Hematopoietic multipotent progenitor cell treated with erythropoietin and hydrocortisone succinate and interleukin-3 and kit ligand, for 17 days (in vitro differentiated cells): ENCODE measurements at regions not wholly inside any gene's neighbourhood (a gene's known extent, or its start where the extent isn't known, plus 50 kb on each side); places are given as distances from the start of the nearest gene placed in this dataset.
"Not testable (repeated sequence)": the region's sequence is repeated elsewhere in the genome, so short reads cannot be mapped to it uniquely, and the experiment has no call there.

Experiments
- DNase-seq: peaks from one replicate; pipeline ENCODE4 v3.0.0-alpha.2; 2015; ENCODE audit warnings: low spot score

DNA sequence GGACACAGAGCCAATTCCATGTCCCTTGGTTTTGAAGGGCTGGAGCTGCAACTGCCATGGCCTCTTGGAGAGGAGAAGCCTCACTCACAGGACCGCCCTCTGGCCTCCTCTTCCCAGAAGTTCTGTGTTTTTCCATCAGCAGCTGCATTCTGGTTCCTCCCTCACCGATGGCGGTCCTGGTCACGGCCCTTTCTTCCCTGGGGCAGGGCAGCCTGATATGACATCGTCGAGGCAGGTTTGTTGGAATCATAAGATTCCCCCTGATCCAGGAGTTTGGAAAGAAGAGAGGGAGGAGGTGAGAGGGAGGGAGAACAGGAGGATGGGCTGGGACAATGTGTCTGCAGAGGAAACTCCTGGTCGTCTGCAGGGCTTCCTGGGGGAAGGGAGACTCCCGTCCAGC, 82.7 kb upstream of the PDZD8 start:
- DNase-seq, result no peak

DNA sequence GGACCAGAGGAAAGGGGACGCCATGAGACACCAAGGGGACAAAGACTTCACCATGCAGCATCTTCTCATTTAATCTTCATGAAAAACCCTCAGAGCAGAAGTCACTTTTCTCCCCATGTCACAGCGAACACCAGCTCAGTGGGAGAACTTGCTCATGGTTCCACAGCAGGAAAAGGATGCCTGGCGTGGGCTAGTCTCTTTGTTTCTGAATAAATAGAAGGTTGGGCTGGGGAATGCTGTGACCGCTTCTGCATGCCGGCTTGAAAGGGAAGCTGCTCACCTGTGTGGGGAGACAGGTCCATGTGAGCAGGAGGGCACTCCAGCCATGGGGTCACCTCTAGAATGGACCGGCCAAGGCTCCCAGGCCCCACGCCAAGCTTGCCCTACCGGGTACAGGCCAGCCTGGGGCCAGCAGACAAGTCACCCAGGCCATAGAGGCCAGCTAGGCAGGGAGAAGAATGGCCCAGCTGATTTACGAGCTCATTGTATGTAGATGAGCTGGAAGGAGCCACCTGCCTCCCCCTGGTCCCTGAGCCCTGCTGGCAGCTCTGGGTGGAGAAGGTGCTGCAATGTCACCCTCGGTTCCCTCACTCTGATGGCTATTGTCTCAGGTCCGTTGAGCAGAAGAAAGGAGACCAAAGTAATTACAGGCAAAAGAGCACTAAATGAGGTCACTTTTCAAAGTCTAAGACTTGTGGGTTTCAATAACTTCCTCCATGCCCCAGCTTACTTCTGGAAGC, 82.0 kb upstream of the PDZD8 start:
- DNase-seq, result no peak

DNA sequence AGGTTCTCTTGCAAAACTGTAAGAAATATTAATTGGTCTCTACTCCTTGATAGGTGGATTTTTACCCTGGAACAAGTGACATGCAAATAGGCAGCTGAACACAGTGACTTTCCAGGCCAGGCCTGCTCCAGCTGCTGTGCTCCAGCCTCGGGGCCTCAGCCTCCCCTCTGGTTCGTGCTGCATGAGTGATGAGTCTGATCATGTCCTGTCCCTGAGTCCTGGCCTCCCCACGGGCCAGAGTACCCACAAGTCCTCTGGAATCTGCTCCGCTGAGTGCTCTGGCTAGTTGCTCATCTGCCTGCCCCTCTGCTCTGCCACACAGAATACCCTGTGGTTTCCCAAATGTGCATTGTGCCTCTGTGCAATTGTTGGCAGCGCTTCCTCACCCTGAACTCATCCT, 80.1 kb upstream of the PDZD8 start:
- no peak for DNase-seq

DNA sequence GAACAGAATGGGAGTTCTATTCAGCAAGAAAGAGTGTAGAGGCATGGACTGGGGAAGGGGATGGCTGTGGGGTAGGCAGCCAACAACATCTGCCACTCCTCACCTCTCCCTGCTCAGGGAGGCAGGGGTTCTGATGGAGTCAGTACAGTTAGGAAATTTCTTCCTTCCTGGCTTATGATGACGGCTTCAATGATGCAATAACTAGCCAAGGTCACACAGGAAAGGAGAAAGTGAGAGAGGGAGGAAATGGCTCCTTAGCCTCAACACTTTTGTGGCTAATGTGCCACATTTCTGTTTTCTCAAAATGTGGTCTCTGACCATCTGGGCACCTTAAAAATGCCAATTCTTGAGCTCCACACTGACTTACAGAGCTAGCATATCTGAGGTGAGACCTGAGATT, 79.3 kb upstream of the PDZD8 start:
- DNase-seq, result no peak

DNA sequence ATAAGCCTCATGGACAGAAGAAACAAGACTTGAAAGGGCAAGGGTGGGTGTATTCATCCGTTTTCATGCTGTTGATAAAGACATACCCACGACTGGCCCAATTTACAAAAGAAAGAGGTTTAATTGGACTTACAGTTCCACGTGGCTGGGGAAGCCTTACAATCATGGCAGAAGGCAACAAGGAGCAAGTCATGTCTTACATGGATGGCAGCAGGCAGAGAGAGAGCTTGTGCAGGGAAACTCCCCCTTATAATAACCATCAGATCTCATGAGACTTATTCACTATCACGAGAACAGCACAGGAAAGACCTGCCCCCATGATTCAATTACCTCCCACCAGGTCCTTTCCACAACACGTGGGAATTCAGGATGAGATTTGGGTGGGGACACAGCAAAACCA, 78.2 kb upstream of the PDZD8 start:
- not testable (repeated sequence) for DNase-seq

DNA sequence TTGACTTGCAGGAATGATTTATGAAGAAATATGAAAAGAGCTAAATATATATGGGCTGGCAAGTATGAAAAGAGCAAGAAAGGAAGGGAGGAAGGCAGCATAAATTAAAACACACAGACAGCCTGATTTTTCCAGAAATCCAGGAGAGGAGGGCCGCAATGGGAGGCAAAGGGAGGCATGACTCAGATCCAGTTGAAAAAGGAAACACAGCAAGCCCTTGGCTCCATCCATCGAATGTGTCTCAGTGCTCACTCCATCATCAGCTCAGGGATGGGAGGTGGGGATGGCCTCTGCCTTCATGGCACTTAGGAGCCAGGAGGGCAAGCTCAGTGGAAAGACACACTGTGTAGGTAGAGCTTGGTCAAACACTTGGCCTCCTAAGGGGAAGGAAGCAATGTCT, 75.7 kb upstream of the PDZD8 start:
- DNase-seq, result no peak

DNA sequence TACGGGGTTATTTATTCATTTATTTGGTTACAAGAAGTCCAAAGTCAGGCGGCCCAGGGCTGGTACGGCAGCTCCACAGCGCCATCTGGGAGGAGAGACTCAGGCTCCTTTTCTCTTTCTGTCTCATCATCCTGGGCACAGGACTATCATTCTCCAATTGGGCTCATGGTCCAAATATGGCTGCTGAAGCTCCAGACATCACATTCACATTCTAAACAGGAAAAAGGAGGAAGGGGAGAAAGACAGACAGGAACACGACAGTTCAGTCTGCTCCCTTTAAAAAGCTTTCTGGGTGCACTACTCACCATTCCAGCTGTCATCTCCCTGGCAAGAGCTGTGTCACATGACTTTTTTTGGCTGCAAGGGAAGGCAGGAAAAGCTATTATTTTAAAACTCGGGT, 74.4 kb upstream of the PDZD8 start:
- peak; percentile 41 for DNase-seq

DNA sequence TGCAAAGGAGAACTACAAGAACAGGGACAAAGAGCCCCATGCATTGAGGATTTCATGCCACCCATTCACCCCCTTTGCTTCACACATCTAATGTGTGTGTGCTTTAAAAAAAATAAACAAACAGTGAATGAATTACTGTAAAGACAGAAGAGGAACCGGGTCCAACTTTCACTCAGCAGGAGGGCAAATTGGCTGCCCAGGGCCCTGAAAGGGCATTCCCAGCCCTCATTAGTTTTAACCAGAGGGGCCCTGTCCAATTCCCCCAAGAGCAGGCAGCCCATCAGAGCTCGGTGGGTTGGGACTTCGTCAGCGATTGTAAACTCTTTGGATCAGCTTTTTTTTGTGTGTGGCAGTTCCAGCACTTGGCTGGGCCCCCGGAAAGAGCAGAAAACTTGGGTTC, 73.6 kb upstream of the PDZD8 start:
- DNase-seq, result no peak

DNA sequence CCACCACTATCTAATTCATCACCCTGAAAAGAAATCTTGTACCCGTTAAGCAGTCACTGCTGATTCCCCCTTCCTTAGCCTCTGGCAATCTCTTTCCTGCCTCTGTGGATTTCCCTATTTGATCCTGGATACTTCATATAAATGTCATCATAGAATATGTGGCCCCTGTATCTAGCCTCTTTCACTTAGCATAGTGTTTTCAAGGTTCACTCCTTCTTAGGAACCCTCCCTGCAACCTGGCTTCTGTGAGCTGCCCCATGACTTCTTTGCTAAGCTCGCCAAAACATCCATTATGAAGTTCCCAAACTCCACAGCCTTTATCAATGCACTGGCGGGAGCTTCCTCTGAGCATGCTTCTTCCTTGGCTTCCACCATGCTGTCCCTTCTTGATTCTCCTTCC, 70.8 kb upstream of the PDZD8 start:
- no peak for DNase-seq

DNA sequence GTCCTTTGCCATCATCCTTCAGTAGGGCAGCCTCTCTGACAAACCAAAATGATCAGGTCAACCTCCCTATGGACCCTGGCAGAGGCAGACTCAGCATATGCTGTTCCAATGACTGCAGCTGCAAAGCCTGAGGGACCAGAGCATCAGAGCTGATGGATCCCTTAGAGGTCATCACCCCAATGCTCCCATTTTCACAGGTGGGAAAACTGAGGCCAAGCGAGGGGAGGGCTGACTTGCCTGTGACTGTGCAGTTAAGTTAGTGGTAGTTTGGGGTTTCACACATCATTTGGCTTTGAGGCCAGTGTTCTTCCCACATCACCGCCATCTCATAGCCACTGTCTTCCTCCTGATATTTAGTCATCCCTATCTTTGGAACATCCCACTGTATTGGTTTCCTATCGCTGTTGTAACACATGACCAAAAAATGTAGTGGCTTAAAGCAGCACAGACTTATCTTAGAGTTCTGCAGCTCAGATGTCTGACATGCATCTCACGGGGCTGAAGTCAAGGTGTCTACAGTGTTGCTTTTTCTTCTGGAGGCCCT, 69.3 kb upstream of the PDZD8 start:
- DNase-seq, result no peak

DNA sequence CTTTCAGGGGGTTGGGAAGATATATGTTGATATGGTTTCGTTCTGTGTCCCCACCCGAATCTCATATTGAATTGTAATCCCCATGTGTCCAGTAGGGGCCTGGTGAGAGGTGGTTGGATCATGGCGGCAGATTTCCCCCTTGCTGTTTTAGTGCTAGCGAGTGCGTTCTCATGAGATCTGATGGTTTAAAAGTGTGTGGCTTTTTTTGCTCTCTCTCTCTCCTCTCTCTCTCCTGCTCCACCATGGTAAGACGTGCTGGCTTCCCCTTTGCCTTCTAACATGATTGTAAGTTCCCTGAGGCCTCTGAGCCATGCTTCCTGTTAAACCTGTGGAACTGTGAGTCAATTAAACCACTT, 68.4 kb upstream of the PDZD8 start:
- DNase-seq, result no peak

DNA sequence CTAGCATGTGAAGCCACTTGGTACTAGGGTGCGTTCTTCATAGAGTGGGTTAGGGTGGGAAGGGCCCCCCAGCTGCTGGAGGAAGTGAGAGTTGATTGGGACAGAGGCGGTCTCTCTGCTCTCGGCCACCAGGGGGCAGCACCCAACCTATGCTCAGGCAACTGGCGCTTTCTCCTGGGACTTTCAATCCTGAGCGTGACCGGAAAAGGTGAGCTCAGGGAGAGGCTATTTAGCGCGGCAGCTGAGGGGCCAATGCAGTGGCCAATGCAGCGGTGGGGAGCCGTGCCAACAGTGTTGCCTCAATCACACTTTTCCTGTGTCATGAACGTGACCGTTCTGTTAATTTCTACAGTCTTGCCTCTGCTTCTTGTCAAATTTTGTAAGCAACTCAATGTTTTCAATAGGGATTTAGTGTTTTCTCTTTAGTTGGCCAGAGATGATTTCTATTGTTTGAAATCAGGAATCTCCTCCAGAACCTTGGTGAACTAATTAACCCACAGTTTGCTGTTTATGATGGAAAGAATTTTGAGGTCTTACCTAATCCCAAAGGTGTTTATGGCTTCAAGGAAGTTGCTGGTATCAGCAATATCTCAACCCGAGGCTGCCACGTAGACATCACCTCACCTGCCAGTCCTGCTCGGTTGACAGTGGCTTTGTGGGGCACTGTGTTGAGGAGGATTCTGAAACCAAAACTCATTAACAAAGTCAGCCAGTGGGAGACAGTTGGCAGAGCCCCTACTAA, 67.9 kb upstream of the PDZD8 start:
- DNase-seq, result peak; percentile 82

DNA sequence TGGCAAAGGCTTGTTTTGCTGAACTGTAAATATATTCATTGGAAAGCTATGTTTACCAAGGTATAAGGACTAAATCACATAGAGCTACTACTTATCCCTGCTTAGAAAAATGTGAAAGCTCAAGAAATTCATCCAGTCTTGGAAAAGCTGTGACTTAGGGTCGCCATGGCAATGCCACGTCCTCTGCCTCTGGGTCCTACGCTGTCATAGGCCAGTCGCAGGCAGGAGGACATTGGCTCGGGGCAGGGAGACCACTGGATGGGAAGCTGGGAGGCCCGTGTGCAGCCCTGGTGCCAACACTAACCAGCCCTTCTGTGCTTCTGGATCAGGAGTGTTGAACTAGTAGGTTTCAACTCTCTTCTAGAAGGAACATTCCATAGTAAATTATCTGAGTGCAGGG, 67.3 kb upstream of the PDZD8 start:
- no peak for DNase-seq

DNA sequence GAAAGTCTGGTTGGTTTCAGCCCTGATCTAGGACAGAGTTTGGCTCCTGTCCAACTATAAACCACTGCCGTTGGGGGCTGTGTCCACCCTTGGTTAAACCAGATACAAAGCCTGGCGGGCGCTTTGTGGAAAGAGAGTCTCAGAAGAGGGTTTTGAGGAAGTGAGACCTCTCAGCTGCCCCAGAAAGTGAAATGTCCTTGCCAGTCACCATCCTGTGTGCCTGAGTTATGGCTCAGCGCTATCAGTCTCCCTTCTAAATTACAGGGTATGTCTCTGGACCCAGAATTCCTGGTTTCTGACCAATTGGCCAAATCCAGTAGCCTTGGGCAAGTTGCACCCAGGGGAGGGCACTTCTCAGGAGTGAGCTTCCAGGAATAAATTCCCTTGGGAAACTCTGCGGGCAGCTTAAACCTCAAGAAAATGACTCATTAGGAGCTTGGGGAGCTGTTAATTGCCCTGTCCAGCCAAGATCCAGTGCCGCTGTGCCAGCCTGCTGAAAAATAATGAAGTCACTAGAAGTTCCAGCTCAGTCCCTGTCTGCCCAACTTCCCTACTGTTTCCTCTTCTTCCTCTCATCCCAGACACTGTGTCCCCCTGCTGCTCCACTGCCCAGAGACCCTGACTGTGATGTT, 66.7 kb upstream of the PDZD8 start:
- no peak for DNase-seq

DNA sequence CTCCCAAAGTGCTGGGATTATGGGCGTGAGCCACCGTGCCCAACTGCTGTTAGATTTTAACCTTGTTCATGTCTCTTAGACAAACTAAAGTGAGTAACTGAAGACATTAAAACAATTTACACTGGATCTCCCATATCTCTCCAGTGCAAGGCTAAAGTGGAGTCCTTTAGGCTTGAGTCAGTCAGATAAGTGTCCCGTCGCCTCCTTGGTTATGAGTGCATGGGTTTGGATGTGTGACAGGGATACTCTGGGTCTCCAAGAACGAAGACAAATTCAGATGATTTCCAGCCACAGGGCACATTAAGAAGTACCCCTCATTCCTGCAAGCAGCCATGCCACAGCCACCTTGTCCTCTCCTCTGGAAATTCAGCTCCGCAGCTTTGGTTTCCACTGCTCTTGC, 66.1 kb upstream of the PDZD8 start:
- DNase-seq, result no peak

DNA sequence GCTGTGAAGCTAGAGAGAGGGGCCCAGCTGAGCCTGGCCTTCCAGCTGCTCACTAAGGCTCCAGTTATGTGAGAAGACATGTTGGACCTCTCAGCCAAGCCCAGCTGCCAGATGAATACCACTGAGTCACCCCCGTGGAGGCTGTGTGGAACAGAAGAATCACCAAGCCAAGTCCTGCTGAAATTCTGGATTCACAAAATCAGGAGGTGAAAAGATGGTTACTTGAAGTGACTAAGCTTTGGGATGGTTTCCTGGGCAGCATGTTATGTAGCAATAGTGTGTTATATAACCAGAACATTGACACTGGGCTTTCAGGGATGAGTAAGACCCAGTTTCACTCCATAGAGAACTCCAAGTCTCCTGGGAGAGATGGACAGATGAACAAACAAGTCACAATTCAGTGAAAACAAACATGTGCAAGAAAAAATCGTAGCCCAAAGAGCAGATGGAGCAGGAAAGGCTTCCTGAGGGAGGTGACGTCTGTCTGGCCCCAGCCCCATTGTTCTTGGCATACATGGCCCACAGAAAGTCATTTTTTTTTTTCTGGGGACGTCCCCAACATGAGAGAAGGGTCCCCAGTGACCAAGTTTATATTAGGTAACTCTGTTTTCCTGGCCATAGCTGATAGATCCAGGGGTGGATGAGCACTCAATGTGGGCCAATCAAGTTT, 64.1 kb upstream of the PDZD8 start:
- no peak for DNase-seq

DNA sequence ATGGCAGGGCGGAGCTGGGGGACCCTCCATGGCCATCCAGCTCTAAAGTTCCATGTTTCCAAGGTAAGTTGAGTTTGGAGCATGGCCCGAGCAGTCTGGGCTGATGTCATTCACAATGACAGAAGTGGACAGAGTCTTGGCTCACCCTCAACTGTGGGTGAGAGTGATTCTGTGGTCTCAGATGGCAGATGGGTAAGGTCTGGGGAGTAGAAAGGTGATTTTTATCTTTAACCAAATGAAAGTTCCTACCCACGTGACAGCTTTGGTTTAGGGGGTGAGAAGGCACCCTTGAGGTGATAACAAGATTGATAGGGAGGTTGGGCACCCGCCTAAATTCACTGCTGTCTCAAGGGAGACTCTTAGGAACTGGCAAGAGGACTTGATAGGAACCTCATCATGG, 57.6 kb upstream of the PDZD8 start:
- no peak for DNase-seq

DNA sequence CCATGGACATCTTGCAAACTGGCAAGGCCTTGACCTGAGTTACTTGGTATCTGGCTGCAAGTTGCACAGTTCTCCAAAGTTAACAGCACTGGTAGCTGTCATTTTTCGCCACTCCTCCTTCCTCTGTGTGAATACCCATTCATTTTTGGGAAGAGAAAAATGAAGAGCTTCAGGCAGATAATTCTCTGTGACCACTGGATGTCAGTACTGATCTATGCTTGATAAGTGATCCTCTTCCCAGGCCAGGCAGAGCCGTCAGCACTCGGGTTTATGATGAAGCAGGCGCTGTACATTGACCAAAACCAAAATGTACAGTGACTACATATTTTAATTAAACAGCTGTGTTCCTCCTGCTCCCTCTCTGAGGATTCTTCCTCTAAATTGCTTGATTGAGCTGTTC, 55.9 kb upstream of the PDZD8 start:
- peak; percentile 13 for DNase-seq

DNA sequence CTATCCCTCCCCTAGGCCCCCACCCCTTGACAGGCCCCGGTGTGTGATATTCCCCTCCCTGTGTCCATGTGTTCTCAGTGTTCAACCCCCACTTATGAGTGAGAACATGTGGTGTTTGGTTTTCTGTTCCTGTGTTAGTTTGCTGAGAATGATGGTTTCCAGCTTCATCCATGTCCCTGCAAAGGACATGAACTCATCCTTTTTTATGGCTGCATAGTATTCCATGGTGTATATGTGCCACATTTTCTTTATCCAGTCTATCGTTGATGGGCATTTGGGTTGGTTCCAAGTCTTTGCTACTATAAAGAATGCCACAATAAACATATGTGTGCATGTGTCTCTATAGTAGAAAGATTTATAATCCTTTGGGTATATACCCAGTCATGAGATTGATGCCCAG, 55.3 kb upstream of the PDZD8 start:
- not testable (repeated sequence) for DNase-seq

DNA sequence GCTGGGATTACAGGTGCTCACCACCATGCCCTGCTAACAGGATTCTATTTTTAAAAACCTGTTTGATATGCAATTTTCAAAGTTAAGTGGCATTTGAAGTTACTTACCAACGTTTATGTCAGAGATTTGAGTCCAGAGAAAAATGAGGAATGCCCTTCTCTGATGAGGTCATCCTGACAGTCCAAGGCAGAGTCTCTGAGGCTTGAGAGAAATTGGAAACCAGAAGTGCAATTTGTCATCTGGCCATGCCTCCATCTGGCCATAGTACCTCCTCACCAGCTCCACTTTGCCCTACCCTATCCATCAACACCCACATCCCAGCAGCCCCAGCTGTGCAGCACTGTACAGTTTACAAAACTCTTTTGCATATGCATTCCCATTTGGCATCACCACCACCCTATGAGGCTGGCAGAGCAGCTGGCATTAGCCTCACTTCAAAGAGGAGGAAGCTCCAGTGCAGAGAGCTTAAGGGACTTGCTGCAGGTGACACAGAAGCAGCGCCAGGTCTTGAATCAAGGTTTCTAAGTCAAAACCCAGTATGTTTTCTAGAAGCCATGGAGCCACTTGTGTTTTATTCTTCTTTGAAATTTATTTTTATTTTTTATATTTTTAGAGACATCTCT, 54.5 kb upstream of the PDZD8 start:
- DNase-seq, result no peak

DNA sequence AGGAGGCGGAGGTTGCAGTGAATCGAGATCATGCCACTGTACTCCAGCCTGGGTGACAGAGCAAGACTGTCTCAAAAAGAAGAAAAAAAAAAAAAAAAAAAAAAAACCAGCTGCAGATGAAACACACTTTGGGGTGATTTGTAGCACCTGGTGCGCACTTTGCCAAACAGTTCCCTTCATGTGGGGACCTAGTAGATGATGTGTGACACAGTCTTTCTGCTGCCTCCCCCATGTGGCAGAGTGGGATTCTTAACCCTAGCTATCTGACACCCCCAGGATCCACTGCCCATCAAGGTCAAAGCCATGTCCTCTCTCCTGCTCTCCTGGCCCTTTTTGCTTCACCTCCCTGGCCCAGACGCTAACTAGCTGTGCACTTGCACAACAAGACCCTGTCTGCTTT, 52.1 kb upstream of the PDZD8 start:
- DNase-seq, result no peak

DNA sequence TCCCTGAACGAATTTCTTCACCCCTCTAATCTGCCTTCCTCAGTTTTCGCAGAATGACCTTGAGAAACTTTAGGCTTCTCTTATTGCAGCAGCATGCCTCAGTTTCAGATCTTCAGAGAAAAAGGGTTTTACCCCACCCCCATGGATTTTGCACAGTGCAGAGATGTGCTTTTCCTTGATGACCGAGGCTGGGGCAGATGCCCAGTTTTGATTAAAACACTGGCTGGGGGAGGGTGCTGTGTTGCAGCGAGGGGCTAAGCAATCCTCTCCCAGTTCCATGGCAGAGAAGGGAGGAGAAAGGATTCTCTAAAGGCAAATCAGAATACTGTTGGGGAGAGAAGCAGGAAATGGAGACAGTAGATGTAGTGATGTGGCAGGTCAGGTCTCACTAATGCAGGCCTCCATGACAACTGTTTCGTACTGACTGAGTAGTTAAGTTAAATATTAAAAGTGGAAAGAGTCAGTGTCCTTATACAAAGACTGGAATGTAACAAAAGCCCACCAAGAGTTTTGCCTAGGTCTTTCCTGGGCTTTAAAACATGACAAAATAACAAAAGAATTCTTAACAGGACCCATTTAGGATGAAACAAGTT, 50.8 kb upstream of the PDZD8 start:
- no peak for DNase-seq
